Stomach (tissue), 4 donors: ENCODE measurements at regions not wholly inside any gene's neighbourhood (a gene's known extent, or its start where the extent isn't known, plus 50 kb on each side); places are given as distances from the start of the nearest gene placed in this dataset.

Source experiments
- POLR2A ChIP-seq, 4 donors: fragments of 450-650 bp; IDR thresholded peaks; one replicate each; pipeline ENCODE4 v1.6.1; 2016; ENCODE audit warnings: antibody characterized with exemption in 4 of 4, control low read depth in 2 of 4, mild to moderate bottlenecking in 1 of 4, moderate library complexity in 1 of 4
- TF ChIP-seq, protein P1 (sequence below), 7 experiments: fragments of 450-650 bp in 4 of 7; fragments of 200-600 bp in 3 of 7; sonication (generic) in 3 of 7; IDR thresholded peaks; one replicate each; pipeline ENCODE4 v1.5.1; 2016 to 2019; ENCODE audit warnings: antibody characterized with exemption in 7 of 7, control low read depth in 2 of 7, mild to moderate bottlenecking in 1 of 7

DNA sequence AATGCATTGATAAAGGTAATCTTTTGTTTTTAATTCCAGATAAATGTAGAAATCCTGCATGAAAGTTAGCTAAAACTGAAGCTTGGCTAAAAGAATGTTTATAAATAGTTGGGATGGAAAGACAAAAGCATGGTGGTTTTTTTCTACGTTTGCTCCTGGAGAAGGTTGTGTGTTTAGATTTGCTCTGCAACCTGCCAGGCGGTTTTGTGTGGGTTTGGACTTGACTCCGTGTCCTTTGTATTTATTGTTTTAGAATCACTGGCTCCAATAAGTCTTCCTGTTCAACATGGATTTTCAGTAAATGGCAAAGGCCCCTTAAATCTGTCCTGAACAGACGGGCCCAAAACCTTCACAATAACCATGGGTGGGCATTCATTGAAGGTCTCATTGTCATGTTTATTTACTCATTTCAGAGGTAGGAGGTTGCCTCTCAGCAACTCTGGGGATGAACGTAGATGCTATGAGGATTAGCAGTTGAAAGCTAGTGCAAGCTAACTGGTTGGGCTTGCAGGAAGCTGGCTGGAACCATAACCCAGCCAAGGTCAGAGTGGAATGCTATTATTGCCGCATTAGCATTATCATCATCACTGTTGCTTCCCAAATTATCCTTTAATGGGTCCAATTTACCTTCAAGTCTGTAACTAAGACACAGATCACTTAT, 60.6 kb upstream of the ADAMTS9 start:
- no peak for TF ChIP-seq POLR2A (IDR thresholded peaks at IDR 0.05)
- TF ChIP-seq, protein P1, sequence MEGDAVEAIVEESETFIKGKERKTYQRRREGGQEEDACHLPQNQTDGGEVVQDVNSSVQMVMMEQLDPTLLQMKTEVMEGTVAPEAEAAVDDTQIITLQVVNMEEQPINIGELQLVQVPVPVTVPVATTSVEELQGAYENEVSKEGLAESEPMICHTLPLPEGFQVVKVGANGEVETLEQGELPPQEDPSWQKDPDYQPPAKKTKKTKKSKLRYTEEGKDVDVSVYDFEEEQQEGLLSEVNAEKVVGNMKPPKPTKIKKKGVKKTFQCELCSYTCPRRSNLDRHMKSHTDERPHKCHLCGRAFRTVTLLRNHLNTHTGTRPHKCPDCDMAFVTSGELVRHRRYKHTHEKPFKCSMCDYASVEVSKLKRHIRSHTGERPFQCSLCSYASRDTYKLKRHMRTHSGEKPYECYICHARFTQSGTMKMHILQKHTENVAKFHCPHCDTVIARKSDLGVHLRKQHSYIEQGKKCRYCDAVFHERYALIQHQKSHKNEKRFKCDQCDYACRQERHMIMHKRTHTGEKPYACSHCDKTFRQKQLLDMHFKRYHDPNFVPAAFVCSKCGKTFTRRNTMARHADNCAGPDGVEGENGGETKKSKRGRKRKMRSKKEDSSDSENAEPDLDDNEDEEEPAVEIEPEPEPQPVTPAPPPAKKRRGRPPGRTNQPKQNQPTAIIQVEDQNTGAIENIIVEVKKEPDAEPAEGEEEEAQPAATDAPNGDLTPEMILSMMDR (IDR thresholded peaks at IDR 0.05): no peak
